Gastrocnemius medialis (tissue), 4 donors: ENCODE measurements at regions not wholly inside any gene's neighbourhood (a gene's known extent, or its start where the extent isn't known, plus 50 kb on each side); places are given as distances from the start of the nearest gene placed in this dataset.

Experiments used
- ATAC-seq, 2 donors: fragments of 150-250 bp; one replicate each; pipeline ENCODE4 v1.9.1; 2016
- DNase-seq, 2 donors: peaks; one replicate each; pipeline ENCODE4 v3.0.0-alpha.2; 2019
- H3K27ac ChIP-seq, 4 donors: fragments of 200-600 bp; sonication (generic); 1 replicate in 1 of 4; 2 replicates in 3 of 4; pipeline ENCODE4 v1.5.1; 2016 to 2018; ENCODE audit warnings: mild to moderate bottlenecking in 2 of 4, moderate library complexity in 1 of 4
- H3K27me3 ChIP-seq, 3 donors: fragments of 200-600 bp; sonication (generic) in 2 of 3; 1 replicate in 1 of 3; 2 replicates in 2 of 3; pipeline versions ENCODE4 v1.5.1 to v1.6.0; 2016 to 2019; ENCODE audit warnings: mild to moderate bottlenecking in 1 of 3, moderate library complexity in 1 of 3
- H3K36me3 ChIP-seq, 2 donors: fragments of 200-600 bp; sonication (generic) in 1 of 2; one replicate each; pipeline ENCODE4 v1.5.1; 2017 to 2018
- H3K4me1 ChIP-seq, 2 donors: fragments of 200-600 bp; sonication (generic) in 1 of 2; one replicate each; pipeline ENCODE4 v1.5.1; 2016 to 2017; ENCODE audit warnings: mild to moderate bottlenecking in 2 of 2
- H3K4me3 ChIP-seq, 4 donors: fragments of 200-600 bp; sonication (generic) in 3 of 4; 1 replicate in 1 of 4; 2 replicates in 3 of 4; pipeline ENCODE4 v1.5.1; 2016 to 2019; ENCODE audit warnings: mild to moderate bottlenecking in 2 of 4
- H3K9me3 ChIP-seq, 3 donors: fragments of 200-600 bp; sonication (generic) in 2 of 3; 1 replicate in 1 of 3; 2 replicates in 2 of 3; pipeline ENCODE4 v1.5.1; 2016 to 2019
- CTCF ChIP-seq, 5 experiments: fragments of 450-650 bp in 3 of 5; fragments of 200-600 bp in 2 of 5; sonication (generic) in 2 of 5; IDR thresholded peaks in 4 of 5; conservative IDR thresholded peaks in 1 of 5; 1 replicate in 4 of 5; 2 replicates in 1 of 5; pipeline ENCODE4 v1.5.1; 2016 to 2019; ENCODE audit warnings: antibody characterized with exemption in 5 of 5, mild to moderate bottlenecking in 3 of 5, moderate library complexity in 3 of 5
- POLR2A ChIP-seq, 2 donors: fragments of 450-650 bp; IDR thresholded peaks; one replicate each; pipeline ENCODE4 v1.6.1; 2017; ENCODE audit warnings: antibody characterized with exemption in 2 of 2, mild to moderate bottlenecking in 2 of 2, moderate library complexity in 2 of 2
- in situ Hi-C, 4 donors: fragments of 200-750 bp; cut with MboI; loops; one replicate each; pipeline versions ENCODE4 v1.15.0 to v1.8.0; 2017; ENCODE audit warnings: low sequenced_read_pairs in 4 of 4
- intact Hi-C: fragments of 100-400 bp; cut with DNase I; formaldehyde crosslinking; loops from one replicate; pipeline ENCODE4 v1.15.1; 2023; ENCODE audit warnings: low total_unique reads

- TF ChIP-seq CTCF (IDR thresholded peaks at IDR 0.05 in 4 of 5, conservative IDR thresholded peaks at IDR 0.05 in 1 of 5), result no peak
- TF ChIP-seq POLR2A (IDR thresholded peaks at IDR 0.05), result no peak
- H3K27ac ChIP-seq, result no peak overlapping the region
- DNase-seq (no peak), ATAC-seq (no peak)
- H3K4me1 ChIP-seq, result no peaks in the 10 kb centered on the region
- in situ Hi-C loops (no loop called here), intact Hi-C loops (no loop called here)
- H3K9me3 ChIP-seq, result no peaks in the 10 kb centered on the region
- H3K4me3 ChIP-seq, result no peak overlapping the region
- H3K36me3 ChIP-seq, result no peaks in the 10 kb centered on the region
- no peaks in the 10 kb centered on the region for H3K27me3 ChIP-seq
Measured at GRCh38 chr13:80572923-80573316, 232.0 kb upstream of the SPRY2 start.

GRCh38 chr13:80572308-80572922 lies 231.5 kb upstream of the SPRY2 start:
- no peak for ATAC-seq
- no peaks in the 10 kb centered on the region for H3K27me3 ChIP-seq
- intact Hi-C loops, result no loop called here
- H3K9me3 ChIP-seq, result no peaks in the 10 kb centered on the region
- in situ Hi-C loops, result no loop called here
- TF ChIP-seq CTCF (IDR thresholded peaks at IDR 0.05 in 4 of 5, conservative IDR thresholded peaks at IDR 0.05 in 1 of 5), result no peak
- no peak for TF ChIP-seq POLR2A (IDR thresholded peaks at IDR 0.05)
- H3K4me1 ChIP-seq, result no peaks in the 10 kb centered on the region
- H3K36me3 ChIP-seq, result no peaks in the 10 kb centered on the region
- no peak for DNase-seq
- no peak overlapping the region for H3K27ac ChIP-seq
- no peak overlapping the region for H3K4me3 ChIP-seq

- H3K9me3 ChIP-seq, result no peaks in the 10 kb centered on the region
- H3K4me3 ChIP-seq, result no peak overlapping the region
- H3K36me3 ChIP-seq, result no peaks in the 10 kb centered on the region
- ATAC-seq (no peak), DNase-seq (no peak)
- no peaks in the 10 kb centered on the region for H3K4me1 ChIP-seq
- intact Hi-C loops (no loop called here), in situ Hi-C loops (no loop called here)
- no peak overlapping the region for H3K27ac ChIP-seq
- no peaks in the 10 kb centered on the region for H3K27me3 ChIP-seq
- TF ChIP-seq CTCF (IDR thresholded peaks at IDR 0.05 in 4 of 5, conservative IDR thresholded peaks at IDR 0.05 in 1 of 5) (no peak), POLR2A (IDR thresholded peaks at IDR 0.05) (no peak)
Measured at GRCh38 chr13:80571346-80572307, 230.7 kb upstream of the SPRY2 start.

- peaks cover 0 to 8% of the 10 kb centered on the region in 2 donors for H3K4me1 ChIP-seq
- peak overlapping the region in 1 of 4 donors; percentile 29 for H3K27ac ChIP-seq
- intact Hi-C loops, result no loop called here
- no peaks in the 10 kb centered on the region for H3K9me3 ChIP-seq
- DNase-seq (no peak), ATAC-seq (no peak)
- in situ Hi-C loops, result no loop called here
- no peaks in the 10 kb centered on the region for H3K27me3 ChIP-seq
- TF ChIP-seq CTCF (IDR thresholded peaks at IDR 0.05 in 4 of 5, conservative IDR thresholded peaks at IDR 0.05 in 1 of 5), result no peak
- no peak for TF ChIP-seq POLR2A (IDR thresholded peaks at IDR 0.05)
- no peak overlapping the region for H3K4me3 ChIP-seq
- H3K36me3 ChIP-seq, result no peaks in the 10 kb centered on the region
Measured at GRCh38 chr13:80563439-80563838, 222.5 kb upstream of the SPRY2 start.
